ENCODE measurements at regions not wholly inside any gene's neighbourhood (a gene's known extent, or its start where the extent isn't known, plus 50 kb on each side); places are given as distances from the start of the nearest gene placed in this dataset.

DNA sequence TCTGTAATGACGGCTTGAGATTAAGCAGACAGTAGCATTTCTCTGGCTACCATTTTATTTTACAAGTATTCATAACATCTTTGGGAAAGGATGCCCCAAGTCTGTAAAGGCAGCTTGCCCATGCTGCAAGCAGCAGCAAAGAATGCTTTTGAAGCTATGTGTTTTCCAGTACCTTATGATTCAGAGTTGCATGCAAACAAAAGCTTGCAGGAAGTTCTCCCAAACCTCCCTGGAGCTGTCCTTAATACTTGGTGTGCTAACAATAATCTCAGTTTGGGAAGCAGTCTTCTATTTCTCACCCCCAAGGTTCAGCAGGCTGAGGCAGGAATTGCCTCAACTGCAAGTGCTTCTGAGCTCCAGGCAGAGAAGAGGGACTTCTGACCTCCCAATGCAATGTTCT lies 60.8 kb downstream of the CCNA1 start:
- Histone ChIP-seq H3K27me3 (replicated peaks; ENCODE audit: control insufficient read depth, insufficient read depth, low read length) (no peaks in the 10 kb centered on the region), H3K36me3 (ENCODE audit: control insufficient read depth, insufficient read depth, low read length) (no peaks in the 10 kb centered on the region), H3K4me3 (ENCODE audit: low read depth, low read length) (no peak overlapping the region), H3K4me1 (no peaks in the 10 kb centered on the region), H3K9me3 (no peaks in the 10 kb centered on the region)
- DNase-seq: no peak
- BruUV-seq (replicated peaks): no TSS peak
- Mint-ChIP-seq H3K36me3 (ENCODE audit: insufficient read depth, unreplicated experiment) (no peaks in the 10 kb centered on the region), H3K4me1 (ENCODE audit: low read depth, unreplicated experiment) (no peaks in the 10 kb centered on the region), H3K27ac (ENCODE audit: unreplicated experiment) (no peak overlapping the region), H3K9me3 (ENCODE audit: unreplicated experiment) (no peaks in the 10 kb centered on the region), H3K4me3 (ENCODE audit: unreplicated experiment) (no peak overlapping the region), H3K27me3 (ENCODE audit: insufficient read depth, unreplicated experiment) (no peaks in the 10 kb centered on the region)
- POLR2A ChIA-PET: no interaction called here
- CTCF ChIA-PET: no interaction called here
- intact Hi-C loops (cut with micrococcal nuclease; ENCODE audit: unreplicated experiment): no loop called here
- TF ChIP-seq CTCF (IDR thresholded peaks at IDR 0.05; ENCODE audit: insufficient read depth in 1 of 2, low read depth in 1 of 2, low read length in 1 of 2, severe bottlenecking in 1 of 2, unreplicated experiment in 1 of 2): no peak

DNA sequence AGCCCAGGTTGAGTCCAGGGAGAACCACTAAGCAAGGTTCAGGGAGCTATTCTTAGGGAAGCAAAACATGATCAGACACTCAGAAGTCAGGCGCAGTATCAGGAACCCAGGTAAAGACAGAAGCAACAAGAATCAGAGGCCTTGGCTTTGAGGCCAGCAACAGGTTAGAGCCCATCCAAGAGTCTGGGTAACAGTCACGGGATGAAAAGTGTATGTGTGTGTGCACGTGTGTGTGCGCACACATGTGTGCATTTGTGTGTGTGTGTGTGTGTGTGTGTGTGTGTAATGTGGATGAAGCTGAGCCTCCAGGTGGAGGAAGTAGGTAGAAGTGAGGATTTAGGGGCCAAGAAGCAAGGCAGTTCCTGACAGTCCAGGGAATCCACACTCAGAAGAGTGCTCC lies 63.1 kb downstream of the CCNA1 start:
- H3K9me3 Mint-ChIP-seq (ENCODE audit: unreplicated experiment): no peaks in the 10 kb centered on the region
- no peak overlapping the region for H3K4me3 ChIP-seq (ENCODE audit: low read depth, low read length)
- H3K27me3 ChIP-seq (replicated peaks; ENCODE audit: control insufficient read depth, insufficient read depth, low read length): no peaks in the 10 kb centered on the region
- no peaks in the 10 kb centered on the region for H3K27me3 Mint-ChIP-seq (ENCODE audit: insufficient read depth, unreplicated experiment)
- no peaks in the 10 kb centered on the region for H3K9me3 ChIP-seq
- H3K4me3 Mint-ChIP-seq (ENCODE audit: unreplicated experiment): no peak overlapping the region
- CTCF ChIA-PET: no interaction called here
- no peak overlapping the region for H3K27ac Mint-ChIP-seq (ENCODE audit: unreplicated experiment)
- no peak for TF ChIP-seq CTCF (IDR thresholded peaks at IDR 0.05; ENCODE audit: insufficient read depth in 1 of 2, low read depth in 1 of 2, low read length in 1 of 2, severe bottlenecking in 1 of 2, unreplicated experiment in 1 of 2)
- no peaks in the 10 kb centered on the region for H3K36me3 Mint-ChIP-seq (ENCODE audit: insufficient read depth, unreplicated experiment)
- no peaks in the 10 kb centered on the region for H3K36me3 ChIP-seq (ENCODE audit: control insufficient read depth, insufficient read depth, low read length)
- BruUV-seq (replicated peaks): no TSS peak
- intact Hi-C loops (cut with micrococcal nuclease; ENCODE audit: unreplicated experiment): no loop called here
- DNase-seq: no peak
- H3K4me1 Mint-ChIP-seq (ENCODE audit: low read depth, unreplicated experiment): no peaks in the 10 kb centered on the region
- H3K4me1 ChIP-seq: no peaks in the 10 kb centered on the region
- POLR2A ChIA-PET: no interaction called here

- no peak for TF ChIP-seq CTCF (IDR thresholded peaks at IDR 0.05; ENCODE audit: insufficient read depth in 1 of 2, low read depth in 1 of 2, low read length in 1 of 2, severe bottlenecking in 1 of 2, unreplicated experiment in 1 of 2)
- no peak for DNase-seq
- CTCF ChIA-PET: no interaction called here
- H3K36me3 Mint-ChIP-seq (ENCODE audit: insufficient read depth, unreplicated experiment): no peaks in the 10 kb centered on the region
- H3K4me3 ChIP-seq (ENCODE audit: low read depth, low read length): no peak overlapping the region
- intact Hi-C loops (cut with micrococcal nuclease; ENCODE audit: unreplicated experiment): no loop called here
- H3K27ac Mint-ChIP-seq (ENCODE audit: unreplicated experiment): no peak overlapping the region
- no peaks in the 10 kb centered on the region for H3K27me3 ChIP-seq (replicated peaks; ENCODE audit: control insufficient read depth, insufficient read depth, low read length)
- H3K4me1 Mint-ChIP-seq (ENCODE audit: low read depth, unreplicated experiment): no peaks in the 10 kb centered on the region
- no peaks in the 10 kb centered on the region for H3K36me3 ChIP-seq (ENCODE audit: control insufficient read depth, insufficient read depth, low read length)
- no peaks in the 10 kb centered on the region for H3K4me1 ChIP-seq
- peaks cover 3% of the 10 kb centered on the region for H3K27me3 Mint-ChIP-seq (ENCODE audit: insufficient read depth, unreplicated experiment)
- no peak overlapping the region for H3K4me3 Mint-ChIP-seq (ENCODE audit: unreplicated experiment)
- H3K9me3 Mint-ChIP-seq (ENCODE audit: unreplicated experiment): peaks cover 21% of the 10 kb centered on the region
- BruUV-seq (replicated peaks): no TSS peak
- POLR2A ChIA-PET: no interaction called here
- H3K9me3 ChIP-seq: peaks cover 10% of the 10 kb centered on the region
These were observed 77.1 kb downstream of the CCNA1 start for GRCh38 chr13:36509369-36509768.
